ENCODE measurements at regions not wholly inside any gene's neighbourhood (a gene's known extent, or its start where the extent isn't known, plus 50 kb on each side); places are given as distances from the start of the nearest gene placed in this dataset.
A peak's percentile ranks its signal among the peaks of the same experiment; 100 is the strongest.

GRCh38 chr2:224195925-224196571 is 157.0 kb upstream of the SERPINE2 start:
- H3K36me3 ChIP-seq (ENCODE audit: insufficient read depth, low read length): no peaks in the 10 kb centered on the region
- TF ChIP-seq, protein P1, sequence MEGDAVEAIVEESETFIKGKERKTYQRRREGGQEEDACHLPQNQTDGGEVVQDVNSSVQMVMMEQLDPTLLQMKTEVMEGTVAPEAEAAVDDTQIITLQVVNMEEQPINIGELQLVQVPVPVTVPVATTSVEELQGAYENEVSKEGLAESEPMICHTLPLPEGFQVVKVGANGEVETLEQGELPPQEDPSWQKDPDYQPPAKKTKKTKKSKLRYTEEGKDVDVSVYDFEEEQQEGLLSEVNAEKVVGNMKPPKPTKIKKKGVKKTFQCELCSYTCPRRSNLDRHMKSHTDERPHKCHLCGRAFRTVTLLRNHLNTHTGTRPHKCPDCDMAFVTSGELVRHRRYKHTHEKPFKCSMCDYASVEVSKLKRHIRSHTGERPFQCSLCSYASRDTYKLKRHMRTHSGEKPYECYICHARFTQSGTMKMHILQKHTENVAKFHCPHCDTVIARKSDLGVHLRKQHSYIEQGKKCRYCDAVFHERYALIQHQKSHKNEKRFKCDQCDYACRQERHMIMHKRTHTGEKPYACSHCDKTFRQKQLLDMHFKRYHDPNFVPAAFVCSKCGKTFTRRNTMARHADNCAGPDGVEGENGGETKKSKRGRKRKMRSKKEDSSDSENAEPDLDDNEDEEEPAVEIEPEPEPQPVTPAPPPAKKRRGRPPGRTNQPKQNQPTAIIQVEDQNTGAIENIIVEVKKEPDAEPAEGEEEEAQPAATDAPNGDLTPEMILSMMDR (IDR thresholded peaks at IDR 0.05; ENCODE audit: insufficient read depth, low read depth, low read length): no peak
- TF ChIP-seq EZH2 (IDR thresholded peaks at IDR 0.05; ENCODE audit: insufficient read depth, low read length): no peak
- Mint-ChIP-seq H3K9me3 (ENCODE audit: unreplicated experiment) (peaks cover 8% of the 10 kb centered on the region), H3K4me3 (ENCODE audit: unreplicated experiment) (no peak overlapping the region), H3K4me1 (ENCODE audit: low read depth, unreplicated experiment) (no peaks in the 10 kb centered on the region), H3K27me3 (ENCODE audit: low read depth, unreplicated experiment) (no peaks in the 10 kb centered on the region), H3K27ac (ENCODE audit: unreplicated experiment) (no peak overlapping the region), H3K36me3 (ENCODE audit: low read depth, unreplicated experiment) (no peaks in the 10 kb centered on the region)
- H3K27me3 ChIP-seq (ENCODE audit: insufficient read depth, low read length): no peaks in the 10 kb centered on the region
- no peaks in the 10 kb centered on the region for H3K9me3 ChIP-seq (ENCODE audit: insufficient read depth, low read depth, low read length)
- H3K27ac ChIP-seq (ENCODE audit: low read depth, low read length): no peak overlapping the region
- no peak for DNase-seq (ENCODE audit: low read depth)
- H3K4me1 ChIP-seq (ENCODE audit: insufficient read depth, low read length): no peaks in the 10 kb centered on the region
- no peaks in the 10 kb centered on the region for H4K20me1 ChIP-seq (ENCODE audit: insufficient read depth, low read length)
- no peak overlapping the region for H3K9ac ChIP-seq (ENCODE audit: low read length)
- H3K4me2 ChIP-seq (ENCODE audit: low read length): no peak overlapping the region
- FAIRE-seq: no peak
- no peak overlapping the region for H3K4me3 ChIP-seq (ENCODE audit: insufficient read depth, low read depth, low read length)
- no peaks in the 10 kb centered on the region for H3K79me2 ChIP-seq (ENCODE audit: insufficient read depth, low read length)
- H2AFZ ChIP-seq (ENCODE audit: low read depth, low read length): no peak overlapping the region

GRCh38 chr2:224194161-224194560 is 155.1 kb upstream of the SERPINE2 start:
- no peak overlapping the region for H2AFZ ChIP-seq (ENCODE audit: low read depth, low read length)
- H3K27me3 ChIP-seq (ENCODE audit: insufficient read depth, low read length): no peaks in the 10 kb centered on the region
- H3K9me3 ChIP-seq (ENCODE audit: insufficient read depth, low read depth, low read length): no peaks in the 10 kb centered on the region
- Mint-ChIP-seq H3K27me3 (ENCODE audit: low read depth, unreplicated experiment) (no peaks in the 10 kb centered on the region), H3K4me1 (ENCODE audit: low read depth, unreplicated experiment) (no peaks in the 10 kb centered on the region), H3K4me3 (ENCODE audit: unreplicated experiment) (no peak overlapping the region), H3K9me3 (ENCODE audit: unreplicated experiment) (peaks cover 8% of the 10 kb centered on the region), H3K27ac (ENCODE audit: unreplicated experiment) (no peak overlapping the region), H3K36me3 (ENCODE audit: low read depth, unreplicated experiment) (no peaks in the 10 kb centered on the region)
- no peaks in the 10 kb centered on the region for H3K4me1 ChIP-seq (ENCODE audit: insufficient read depth, low read length)
- no peak overlapping the region for H3K4me2 ChIP-seq (ENCODE audit: low read length)
- no peak for DNase-seq (ENCODE audit: low read depth)
- no peak overlapping the region for H3K9ac ChIP-seq (ENCODE audit: low read length)
- no peak for TF ChIP-seq EZH2 (IDR thresholded peaks at IDR 0.05; ENCODE audit: insufficient read depth, low read length)
- TF ChIP-seq, protein P1 (IDR thresholded peaks at IDR 0.05; ENCODE audit: insufficient read depth, low read depth, low read length): no peak
- H3K27ac ChIP-seq (ENCODE audit: low read depth, low read length): no peak overlapping the region
- no peak overlapping the region for H3K4me3 ChIP-seq (ENCODE audit: insufficient read depth, low read depth, low read length)
- H4K20me1 ChIP-seq (ENCODE audit: insufficient read depth, low read length): no peaks in the 10 kb centered on the region
- no peaks in the 10 kb centered on the region for H3K79me2 ChIP-seq (ENCODE audit: insufficient read depth, low read length)
- no peak for FAIRE-seq
- no peaks in the 10 kb centered on the region for H3K36me3 ChIP-seq (ENCODE audit: insufficient read depth, low read length)

- Histone ChIP-seq H3K27ac (ENCODE audit: low read depth, low read length) (no peak overlapping the region), H3K4me2 (ENCODE audit: low read length) (no peak overlapping the region), H3K4me1 (ENCODE audit: insufficient read depth, low read length) (no peaks in the 10 kb centered on the region), H4K20me1 (ENCODE audit: insufficient read depth, low read length) (no peaks in the 10 kb centered on the region), H3K36me3 (ENCODE audit: insufficient read depth, low read length) (no peaks in the 10 kb centered on the region), H3K79me2 (ENCODE audit: insufficient read depth, low read length) (no peaks in the 10 kb centered on the region), H3K9ac (ENCODE audit: low read length) (no peak overlapping the region), H3K27me3 (ENCODE audit: insufficient read depth, low read length) (no peaks in the 10 kb centered on the region), H2AFZ (ENCODE audit: low read depth, low read length) (no peak overlapping the region), H3K4me3 (ENCODE audit: insufficient read depth, low read depth, low read length) (no peak overlapping the region), H3K9me3 (ENCODE audit: insufficient read depth, low read depth, low read length) (no peaks in the 10 kb centered on the region)
- DNase-seq (ENCODE audit: low read depth) (peak; percentile 22), FAIRE-seq (no peak)
- TF ChIP-seq, protein P1 (IDR thresholded peaks at IDR 0.05; ENCODE audit: insufficient read depth, low read depth, low read length): no peak
- no peak for TF ChIP-seq EZH2 (IDR thresholded peaks at IDR 0.05; ENCODE audit: insufficient read depth, low read length)
- Mint-ChIP-seq H3K27ac (ENCODE audit: unreplicated experiment) (no peak overlapping the region), H3K36me3 (ENCODE audit: low read depth, unreplicated experiment) (no peaks in the 10 kb centered on the region), H3K27me3 (ENCODE audit: low read depth, unreplicated experiment) (no peaks in the 10 kb centered on the region), H3K9me3 (ENCODE audit: unreplicated experiment) (peaks cover 10% of the 10 kb centered on the region), H3K4me1 (ENCODE audit: low read depth, unreplicated experiment) (no peaks in the 10 kb centered on the region), H3K4me3 (ENCODE audit: unreplicated experiment) (no peak overlapping the region)
Measured at GRCh38 chr2:224191465-224191864, 152.4 kb upstream of the SERPINE2 start.

Data from astrocyte (in vitro differentiated cells and primary cell).